Ishikawa (cell line): ENCODE measurements at regions not wholly inside any gene's neighbourhood (a gene's known extent, or its start where the extent isn't known, plus 50 kb on each side); places are given as distances from the start of the nearest gene placed in this dataset.

Experiments used
- CEBPB ChIP-seq: IDR thresholded peaks from 2 replicates; pipeline ENCODE4 v1.6.1; 2012
- CREB1 ChIP-seq: IDR thresholded peaks from 2 replicates; pipeline ENCODE4 v1.6.1; 2012; ENCODE audit warnings: low read depth
- EGR1 ChIP-seq: IDR thresholded peaks from 2 replicates; pipeline ENCODE4 v1.6.1; 2012
- EP300 ChIP-seq: IDR thresholded peaks from 2 replicates; pipeline ENCODE4 v1.6.1; 2012; ENCODE audit warnings: borderline replicate concordance
- FOXM1 ChIP-seq: IDR thresholded peaks from 2 replicates; pipeline ENCODE4 v1.6.1; 2012; ENCODE audit warnings: low read depth, borderline replicate concordance
- NFIC ChIP-seq: IDR thresholded peaks from 2 replicates; pipeline ENCODE4 v1.6.1; 2012
- RAD21 ChIP-seq: IDR thresholded peaks from 2 replicates; pipeline ENCODE4 v1.6.1; 2012; ENCODE audit warnings: low read depth
- REST ChIP-seq: IDR thresholded peaks from 2 replicates; pipeline ENCODE4 v1.6.1; 2012; ENCODE audit warnings: low read depth, mild to moderate bottlenecking
- TAF1 ChIP-seq: IDR thresholded peaks from 2 replicates; pipeline ENCODE4 v1.6.1; 2012; ENCODE audit warnings: low read depth, mild to moderate bottlenecking
- TCF12 ChIP-seq: IDR thresholded peaks from 2 replicates; pipeline ENCODE4 v1.6.1; 2012; ENCODE audit warnings: low read depth
- YY1 ChIP-seq: IDR thresholded peaks from 2 replicates; pipeline ENCODE4 v1.6.1; 2012; ENCODE audit warnings: low read depth

GRCh38 chr10:84997870-84998269 lies 669.5 kb downstream of the CCSER2 start:
- TF ChIP-seq RAD21 (no peak), FOXM1 (no peak), TAF1 (no peak), EP300 (no peak), CEBPB (no peak), NFIC (no peak), TCF12 (no peak), YY1 (no peak), CREB1 (no peak), EGR1 (no peak), REST (no peak)
